Neuronal stem cell (in vitro differentiated cells): ENCODE measurements at regions not wholly inside any gene's neighbourhood (a gene's known extent, or its start where the extent isn't known, plus 50 kb on each side); places are given as distances from the start of the nearest gene placed in this dataset.
"Not testable (repeated sequence)": the region's sequence is repeated elsewhere in the genome, so short reads cannot be mapped to it uniquely, and the experiment has no call there.

Experiments used
- DNase-seq: peaks from one replicate; pipeline ENCODE4 v3.0.0-alpha.2; 2013; ENCODE audit warnings: low spot score
- H2AFZ ChIP-seq: one replicate; pipeline ENCODE4 v1.6.1; 2013; ENCODE audit warnings: mild to moderate bottlenecking, low read length, inconsistent platforms
- H2AK5ac ChIP-seq: 2 replicates; pipeline ENCODE4 v1.6.1; 2013; ENCODE audit warnings: low read depth, mild to moderate bottlenecking, inconsistent platforms, low read length, moderate library complexity, mixed read lengths
- H2BK120ac ChIP-seq: 2 replicates; pipeline ENCODE4 v1.6.1; 2013; ENCODE audit warnings: low read depth, mild to moderate bottlenecking, inconsistent platforms, low read length, moderate library complexity, mixed read lengths
- H2BK12ac ChIP-seq: one replicate; pipeline ENCODE4 v1.6.1; 2013; ENCODE audit warnings: low read length, inconsistent platforms
- H2BK15ac ChIP-seq: 2 replicates; pipeline ENCODE4 v1.6.1; 2013; ENCODE audit warnings: mild to moderate bottlenecking, low read length, inconsistent platforms, mixed read lengths
- H2BK5ac ChIP-seq: one replicate; pipeline ENCODE4 v1.6.1; 2013; ENCODE audit warnings: inconsistent platforms, mild to moderate bottlenecking, low read length, moderate library complexity
- H3K14ac ChIP-seq: one replicate; pipeline ENCODE4 v1.6.1; 2013; ENCODE audit warnings: low read length, inconsistent platforms
- H3K18ac ChIP-seq: 2 replicates; pipeline ENCODE4 v1.6.1; 2013; ENCODE audit warnings: low read length, inconsistent platforms
- H3K23ac ChIP-seq: 2 replicates; pipeline ENCODE4 v1.6.1; 2013; ENCODE audit warnings: low read depth, mild to moderate bottlenecking, mixed read lengths, low read length, inconsistent platforms; ENCODE audit not compliant: poor library complexity
- H3K27ac ChIP-seq: replicated peaks from 3 replicates; pipeline ENCODE4 v1.5.1; 2013; ENCODE audit warnings: low read length, inconsistent platforms
- H3K27me3 ChIP-seq, 3 experiments: 2 replicates each; pipeline ENCODE4 v1.6.1; 2013; ENCODE audit warnings: low read length in 3 of 3, mild to moderate bottlenecking in 2 of 3, inconsistent platforms in 1 of 3, low read depth in 1 of 3, mixed read lengths in 1 of 3, moderate library complexity in 1 of 3; ENCODE audit not compliant: control insufficient read depth in 3 of 3, insufficient read depth in 3 of 3
- H3K36me3 ChIP-seq, 2 donors: replicated peaks in 1 of 2; 2 replicates each; pipeline ENCODE4 v1.6.1; 2013; ENCODE audit warnings: low read length in 2 of 2; ENCODE audit not compliant: control insufficient read depth in 2 of 2, insufficient read depth in 2 of 2
- H3K4ac ChIP-seq: 2 replicates; pipeline ENCODE4 v1.6.1; 2013; ENCODE audit warnings: inconsistent platforms, mild to moderate bottlenecking, low read length, moderate library complexity
- H3K4me1 ChIP-seq, 2 donors: 1 replicate in 1 of 2; 2 replicates in 1 of 2; pipeline ENCODE4 v1.6.1; 2013; ENCODE audit warnings: low read length in 2 of 2, low read depth in 1 of 2; ENCODE audit not compliant: control insufficient read depth in 2 of 2, insufficient read depth in 1 of 2
- H3K4me2 ChIP-seq: one replicate; pipeline ENCODE4 v1.6.1; 2013; ENCODE audit warnings: mild to moderate bottlenecking, low read length, inconsistent platforms; ENCODE audit not compliant: insufficient read depth, poor library complexity, severe bottlenecking
- H3K4me3 ChIP-seq, 2 donors: 2 replicates each; pipeline ENCODE4 v1.5.1; 2013; ENCODE audit warnings: low read length in 2 of 2, mild to moderate bottlenecking in 2 of 2, inconsistent platforms in 1 of 2, moderate library complexity in 1 of 2
- H3K79me1 ChIP-seq: one replicate; pipeline ENCODE4 v1.6.1; 2013; ENCODE audit warnings: low read depth, mild to moderate bottlenecking, inconsistent platforms, low read length, moderate library complexity
- H3K9ac ChIP-seq: one replicate; pipeline ENCODE4 v1.6.1; 2013; ENCODE audit warnings: mild to moderate bottlenecking, low read depth, low read length, inconsistent platforms; ENCODE audit not compliant: poor library complexity
- H3K9me3 ChIP-seq, 2 donors: replicated peaks in 1 of 2; 2 replicates each; pipeline versions ENCODE3 to v1.6.1; 2013; ENCODE audit warnings: low read length in 2 of 2, mild to moderate bottlenecking in 2 of 2, inconsistent platforms in 1 of 2, low read depth in 1 of 2, mixed read lengths in 1 of 2, moderate library complexity in 1 of 2; ENCODE audit not compliant: control insufficient read depth in 2 of 2, insufficient read depth in 1 of 2
- H4K8ac ChIP-seq: one replicate; pipeline ENCODE4 v1.6.1; 2013; ENCODE audit warnings: low read depth, mild to moderate bottlenecking, inconsistent platforms, low read length, moderate library complexity
- H4K91ac ChIP-seq: one replicate; pipeline ENCODE4 v1.6.1; 2013; ENCODE audit warnings: low read length, low read depth, mild to moderate bottlenecking, inconsistent platforms; ENCODE audit not compliant: poor library complexity
- WGBS, 2 donors: extraction: QIAGEN DNeasy Blood & Tissue Kit; methylation state at CpG; one replicate each; pipeline ENCODE4 v1.1.7; 2013; ENCODE audit warnings: missing lambda C conversion rate in 2 of 2, mixed read lengths in 1 of 2; ENCODE audit not compliant: insufficient read length in 2 of 2, insufficient replicate concordance in 1 of 2; ENCODE audit errors: extremely low coverage in 2 of 2; 5-methylcytosine and 5-hydroxymethylcytosine counted together

DNA sequence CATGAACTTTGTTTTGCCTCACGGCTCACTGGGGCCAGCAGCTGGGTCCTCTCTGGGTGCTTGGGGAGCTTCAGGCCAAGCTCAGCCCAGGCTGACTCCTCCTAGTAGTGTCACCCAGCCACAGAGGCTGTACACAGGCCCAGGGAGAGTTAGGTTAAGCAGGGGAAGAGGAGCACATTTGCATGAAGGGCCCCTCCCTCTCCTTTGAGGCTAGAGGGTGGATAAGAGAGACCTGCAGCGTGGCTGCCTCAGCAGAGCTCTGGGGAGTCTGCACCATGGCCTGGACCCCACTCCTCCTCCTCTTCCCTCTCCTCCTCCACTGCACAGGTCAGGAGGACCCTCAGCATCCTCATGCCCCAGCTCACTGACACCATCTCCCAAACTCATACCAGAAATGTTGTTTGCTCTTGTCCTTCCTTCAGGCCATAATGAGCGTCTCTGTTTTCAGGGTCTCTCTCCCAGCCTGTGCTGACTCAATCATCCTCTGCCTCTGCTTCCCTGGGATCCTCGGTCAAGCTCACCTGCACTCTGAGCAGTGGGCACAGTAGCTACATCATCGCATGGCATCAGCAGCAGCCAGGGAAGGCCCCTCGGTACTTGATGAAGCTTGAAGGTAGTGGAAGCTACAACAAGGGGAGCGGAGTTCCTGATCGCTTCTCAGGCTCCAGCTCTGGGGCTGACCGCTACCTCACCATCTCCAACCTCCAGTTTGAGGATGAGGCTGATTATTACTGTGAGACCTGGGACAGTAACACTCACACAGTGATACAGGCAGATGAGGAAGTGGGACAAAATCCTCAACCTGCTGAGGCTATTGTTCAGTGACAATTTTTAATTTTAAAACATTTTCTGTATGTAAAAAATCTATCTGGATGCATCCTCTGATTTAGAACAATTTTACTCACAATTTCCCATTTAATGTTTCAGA, 82.4 kb upstream of the VPREB1 start:
- no peak overlapping the region for H3K27ac ChIP-seq
- no peaks in the 10 kb centered on the region for H3K79me1 ChIP-seq
- no peak overlapping the region for H4K8ac ChIP-seq

DNA sequence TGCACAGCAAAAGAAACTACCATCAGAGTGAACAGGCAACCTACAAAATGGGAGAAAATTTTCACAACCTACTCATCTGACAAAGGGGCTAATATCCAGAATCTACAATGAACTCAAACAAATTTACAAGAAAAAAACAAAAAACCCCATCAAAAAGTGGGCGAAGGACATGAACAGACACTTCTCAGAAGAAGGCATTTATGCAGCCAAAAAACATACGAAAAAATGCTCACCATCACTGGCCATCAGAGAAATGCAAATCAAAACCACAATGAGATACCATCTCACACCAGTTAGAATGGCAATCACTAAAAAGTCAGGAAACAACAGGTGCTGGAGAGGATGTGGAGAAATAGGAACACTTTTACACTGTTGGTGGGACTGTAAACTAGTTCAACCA, 83.8 kb upstream of the VPREB1 start:
- not testable (repeated sequence) for H3K23ac ChIP-seq, H2BK5ac ChIP-seq, H3K4me2 ChIP-seq, DNase-seq, H3K79me1 ChIP-seq, H3K4ac ChIP-seq, H3K4me3 ChIP-seq, H3K27ac ChIP-seq, H4K91ac ChIP-seq, H3K36me3 ChIP-seq, H2BK120ac ChIP-seq, H2BK12ac ChIP-seq, H4K8ac ChIP-seq, H3K9ac ChIP-seq, H3K18ac ChIP-seq, H2BK15ac ChIP-seq, H3K14ac ChIP-seq, H3K4me1 ChIP-seq, H2AFZ ChIP-seq, H2AK5ac ChIP-seq, H3K9me3 ChIP-seq
- peaks cover 0 to 39% (median 17%) of the 10 kb centered on the region in 3 experiments for H3K27me3 ChIP-seq
- WGBS, 2 donors, result no CpG with 5 or more reads among the region's 2 CpGs

More for the DNA sequence above, 82.4 kb upstream of the VPREB1 start:
- H3K27me3 ChIP-seq, result peaks cover 0 to 53% (median 17%) of the 10 kb centered on the region in 3 experiments
- H3K14ac ChIP-seq, result no peak overlapping the region
- H4K91ac ChIP-seq, result no peak overlapping the region
- H3K4me1 ChIP-seq, result no peaks in the 10 kb centered on the region
- no peak overlapping the region for H3K4me2 ChIP-seq
- H3K9me3 ChIP-seq, result peaks cover 0 to 2% of the 10 kb centered on the region in 2 donors
- no peak overlapping the region for H3K23ac ChIP-seq
- H3K18ac ChIP-seq, result no peak overlapping the region
- H2AK5ac ChIP-seq, result no peak overlapping the region
- no peak overlapping the region for H2BK12ac ChIP-seq
- H3K9ac ChIP-seq, result no peak overlapping the region
- no peak overlapping the region for H2AFZ ChIP-seq
- H3K4me3 ChIP-seq, result no peak overlapping the region
- H3K36me3 ChIP-seq, result no peaks in the 10 kb centered on the region
- H2BK120ac ChIP-seq, result no peak overlapping the region
- H2BK15ac ChIP-seq, result no peak overlapping the region
- H2BK5ac ChIP-seq, result no peak overlapping the region
- no peak for DNase-seq
- H3K4ac ChIP-seq, result no peak overlapping the region
- WGBS, 2 donors, result no CpG with 5 or more reads among the region's 9 CpGs

DNA sequence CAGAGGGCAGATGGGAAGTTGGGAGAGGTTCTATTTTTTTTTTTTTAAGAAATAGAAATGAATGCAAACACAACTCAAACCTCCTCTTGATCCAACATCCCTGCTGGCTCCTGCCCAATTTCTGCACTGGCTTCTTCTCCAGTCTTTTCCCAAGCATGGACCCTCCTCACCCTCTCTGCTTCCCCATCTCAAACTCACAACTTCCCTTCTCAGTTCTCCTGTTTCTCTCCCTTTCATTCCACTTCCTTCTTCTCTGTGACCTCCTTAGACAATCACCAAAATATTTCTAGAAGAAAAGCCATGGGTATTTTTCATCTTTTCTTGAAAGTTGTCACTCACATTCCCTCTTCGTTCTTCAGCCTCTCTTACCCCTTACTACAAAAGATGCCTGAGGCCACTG, 85.2 kb upstream of the VPREB1 start:
- H2BK120ac ChIP-seq, result no peak overlapping the region
- no peak for DNase-seq
- no peak overlapping the region for H3K4ac ChIP-seq
- H4K8ac ChIP-seq, result no peak overlapping the region
- no peaks in the 10 kb centered on the region for H3K79me1 ChIP-seq
- H3K9ac ChIP-seq, result no peak overlapping the region
- no CpG with 5 or more reads among the region's 1 CpG for WGBS, 2 donors
- no peak overlapping the region for H3K4me2 ChIP-seq
- H2BK12ac ChIP-seq, result no peak overlapping the region
- H3K27me3 ChIP-seq, result peaks cover 0 to 36% (median 12%) of the 10 kb centered on the region in 3 experiments
- no peak overlapping the region for H3K18ac ChIP-seq
- no peak overlapping the region for H2BK15ac ChIP-seq
- no peaks in the 10 kb centered on the region for H3K36me3 ChIP-seq
- no peak overlapping the region for H3K4me3 ChIP-seq
- H3K14ac ChIP-seq, result no peak overlapping the region
- H3K4me1 ChIP-seq, result no peaks in the 10 kb centered on the region
- H4K91ac ChIP-seq, result no peak overlapping the region
- peaks cover 0 to 2% of the 10 kb centered on the region in 2 donors for H3K9me3 ChIP-seq
- no peak overlapping the region for H3K27ac ChIP-seq
- H2AK5ac ChIP-seq, result no peak overlapping the region
- no peak overlapping the region for H2AFZ ChIP-seq
- H2BK5ac ChIP-seq, result no peak overlapping the region
- no peak overlapping the region for H3K23ac ChIP-seq

DNA sequence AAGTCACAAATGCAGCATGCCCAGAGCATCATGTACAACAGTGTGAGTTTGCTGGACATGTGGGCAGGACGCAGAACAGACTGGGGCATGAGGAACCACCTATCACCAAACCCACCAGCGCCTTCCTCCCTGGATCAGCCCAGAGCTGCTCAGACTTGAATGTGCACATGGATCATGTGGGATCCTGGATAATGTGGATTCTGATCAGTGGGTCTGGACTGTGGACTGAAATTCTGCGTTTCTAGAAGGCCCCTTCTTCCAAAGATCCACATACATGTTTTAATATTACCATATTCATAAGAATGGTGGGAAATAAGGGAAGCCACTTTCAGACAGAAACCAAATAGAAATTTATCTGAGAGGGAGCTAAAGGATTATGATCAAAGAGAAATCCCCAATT, 85.6 kb upstream of the VPREB1 start:
- H4K8ac ChIP-seq, result no peak overlapping the region
- no peak for DNase-seq
- no peak overlapping the region for H3K4me3 ChIP-seq
- H2BK12ac ChIP-seq, result no peak overlapping the region
- H2AFZ ChIP-seq, result no peak overlapping the region
- H3K9ac ChIP-seq, result no peak overlapping the region
- no peak overlapping the region for H3K4me2 ChIP-seq
- H3K79me1 ChIP-seq, result no peaks in the 10 kb centered on the region
- H3K27me3 ChIP-seq, result peaks cover 0 to 34% (median 8%) of the 10 kb centered on the region in 3 experiments
- H3K9me3 ChIP-seq, result peaks cover 0 to 2% of the 10 kb centered on the region in 2 donors
- no peaks in the 10 kb centered on the region for H3K36me3 ChIP-seq
- no peaks in the 10 kb centered on the region for H3K4me1 ChIP-seq
- no peak overlapping the region for H4K91ac ChIP-seq
- no peak overlapping the region for H3K18ac ChIP-seq
- H2BK5ac ChIP-seq, result no peak overlapping the region
- WGBS, 2 donors, result no CpG with 5 or more reads among the region's 3 CpGs
- H3K4ac ChIP-seq, result no peak overlapping the region
- H3K27ac ChIP-seq, result no peak overlapping the region
- no peak overlapping the region for H3K14ac ChIP-seq
- H3K23ac ChIP-seq, result no peak overlapping the region
- H2BK15ac ChIP-seq, result no peak overlapping the region
- no peak overlapping the region for H2BK120ac ChIP-seq
- no peak overlapping the region for H2AK5ac ChIP-seq
